LNCAP (cell line): ENCODE measurements at regions not wholly inside any gene's neighbourhood (a gene's known extent, or its start where the extent isn't known, plus 50 kb on each side); places are given as distances from the start of the nearest gene placed in this dataset.

Experiments used
- CTCF ChIP-seq: fragments of 450-650 bp; IDR thresholded peaks from 2 replicates; pipeline ENCODE4 v1.5.1; 2017; ENCODE audit warnings: mild to moderate bottlenecking

- TF ChIP-seq CTCF = no peak
Measured at GRCh38 chr12:47340411-47341015, 260.8 kb upstream of the AMIGO2 start.

GRCh38 chr12:47337581-47337980 lies 257.8 kb upstream of the AMIGO2 start:
- TF ChIP-seq CTCF = no peak

- TF ChIP-seq CTCF = no peak
Measured at GRCh38 chr12:47328831-47329545, 249.2 kb upstream of the AMIGO2 start.

GRCh38 chr12:47326190-47326589 lies 246.4 kb upstream of the AMIGO2 start:
- no peak for TF ChIP-seq CTCF

GRCh38 chr12:47323802-47324201 lies 244.0 kb upstream of the AMIGO2 start:
- no peak for TF ChIP-seq CTCF

- no peak for TF ChIP-seq CTCF
Measured at GRCh38 chr12:47321436-47321835, 241.7 kb upstream of the AMIGO2 start.

- TF ChIP-seq CTCF = no peak
Measured at GRCh38 chr12:47319746-47320145, 240.0 kb upstream of the AMIGO2 start.
